HUDEP-2 (cell line): ENCODE measurements at regions not wholly inside any gene's neighbourhood (a gene's known extent, or its start where the extent isn't known, plus 50 kb on each side); places are given as distances from the start of the nearest gene placed in this dataset.
A peak's percentile ranks its signal among the peaks of the same experiment; 100 is the strongest.
"Not testable (repeated sequence)": the region's sequence is repeated elsewhere in the genome, so short reads cannot be mapped to it uniquely, and the experiment has no call there.

Source experiments
- DNase-seq, 76 experiments: peaks; one replicate each; lab custom pipeline; 2025; ENCODE audit not compliant: unreplicated experiment in 76 of 76; lab: John Stamatoyannopoulos, UW

- DNase-seq = no peak
Measured at GRCh38 chr3:171548917-171549316, 88.7 kb upstream of the TNIK start.

GRCh38 chr3:171543759-171544300, 83.6 kb upstream of the TNIK start:
- DNase-seq = no peak

GRCh38 chr3:171542976-171543375, 82.8 kb upstream of the TNIK start:
- no peak for DNase-seq

GRCh38 chr3:171541647-171542046, 81.4 kb upstream of the TNIK start:
- no peak for DNase-seq

GRCh38 chr3:171541181-171541580, 81.0 kb upstream of the TNIK start:
- DNase-seq = no peak

GRCh38 chr3:171535799-171536198, 75.6 kb upstream of the TNIK start:
- no peak for DNase-seq

- DNase-seq = no peak
Measured at GRCh38 chr3:171535133-171535532, 74.9 kb upstream of the TNIK start.

GRCh38 chr3:171533702-171534101, 73.5 kb upstream of the TNIK start:
- no peak for DNase-seq

- DNase-seq = no peak
Measured at GRCh38 chr3:171532294-171532693, 72.1 kb upstream of the TNIK start.

GRCh38 chr3:171531716-171532115, 71.5 kb upstream of the TNIK start:
- no peak for DNase-seq

GRCh38 chr3:171528102-171528501, 67.9 kb upstream of the TNIK start:
- DNase-seq = no peak

GRCh38 chr3:171526869-171527268, 66.7 kb upstream of the TNIK start:
- DNase-seq = no peak

- no peak for DNase-seq
Measured at GRCh38 chr3:171526146-171526545, 65.9 kb upstream of the TNIK start.

- DNase-seq = no peak
Measured at GRCh38 chr3:171525437-171525836, 65.2 kb upstream of the TNIK start.

- DNase-seq = no peak
Measured at GRCh38 chr3:171524921-171525310, 64.7 kb upstream of the TNIK start.

GRCh38 chr3:171522651-171523050, 62.4 kb upstream of the TNIK start:
- no peak for DNase-seq

- DNase-seq = not testable (repeated sequence)
Measured at GRCh38 chr3:171519423-171519822, 59.2 kb upstream of the TNIK start.

- DNase-seq = peak in 7 of 76 experiments; percentile 4 to 34 (median 12)
Measured at GRCh38 chr3:171516765-171517164, 56.6 kb upstream of the TNIK start.

GRCh38 chr3:171514466-171514865, 54.3 kb upstream of the TNIK start:
- no peak for DNase-seq

GRCh38 chr3:171511450-171511849, 51.2 kb upstream of the TNIK start:
- DNase-seq = peak in 66 of 76 experiments; percentile 6 to 84 (median 42)
